ENCODE measurements at regions not wholly inside any gene's neighbourhood (a gene's known extent, or its start where the extent isn't known, plus 50 kb on each side); places are given as distances from the start of the nearest gene placed in this dataset.
"Not testable (repeated sequence)": the region's sequence is repeated elsewhere in the genome, so short reads cannot be mapped to it uniquely, and the experiment has no call there.

DNA sequence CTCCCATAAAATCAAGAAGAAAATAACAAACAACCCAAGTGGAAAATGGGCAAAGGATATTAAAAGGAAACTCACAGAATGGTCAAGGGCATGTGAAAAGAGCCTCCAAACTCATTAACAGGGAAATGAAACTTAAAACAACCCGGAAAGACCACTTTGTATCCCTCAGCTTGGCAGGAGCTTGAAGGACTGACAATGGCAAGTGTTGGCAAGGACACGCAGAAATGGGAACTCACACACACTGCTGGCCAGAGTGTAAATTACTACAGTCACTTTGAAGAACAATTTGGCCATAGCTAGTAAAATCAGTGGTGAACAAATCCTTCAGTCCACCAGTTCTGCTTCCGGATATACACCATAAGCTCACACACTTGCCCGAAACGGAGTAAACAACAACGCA, 58.1 kb upstream of the SMURF2 start:
- TF ChIP-seq POLR2A (IDR thresholded peaks at IDR 0.05; ENCODE audit: low read depth, low read length); CTCF (IDR thresholded peaks at IDR 0.05; ENCODE audit: extremely low read depth in 1 of 2, insufficient read depth in 1 of 2, low read depth in 1 of 2, low read length in 2 of 2); EZH2 (IDR thresholded peaks at IDR 0.05; ENCODE audit: borderline replicate concordance, low read depth, low read length, severe bottlenecking); MYC (IDR thresholded peaks at IDR 0.05; ENCODE audit: low read depth, low read length); MAX (IDR thresholded peaks at IDR 0.05; ENCODE audit: insufficient read depth, insufficient read length): not testable (repeated sequence)

All from endothelial cell of umbilical vein (primary cell).